C4-2B (cell line): ENCODE measurements at regions not wholly inside any gene's neighbourhood (a gene's known extent, or its start where the extent isn't known, plus 50 kb on each side); places are given as distances from the start of the nearest gene placed in this dataset.

ENCODE experiments used
- H3K27ac ChIP-seq: fragments of 450-650 bp; 2 replicates; pipeline ENCODE4 v1.5.1; 2017
- CTCF ChIP-seq: fragments of 450-650 bp; conservative IDR thresholded peaks from 2 replicates; pipeline ENCODE4 v1.5.1; 2017; ENCODE audit warnings: mild to moderate bottlenecking
- ZFX ChIP-seq: fragments of 450-650 bp; IDR thresholded peaks from 2 replicates; pipeline ENCODE4 v1.6.1; 2017

GRCh38 chr4:13036841-13037240 is 447.3 kb downstream of the RAB28 start:
- no peak overlapping the region for H3K27ac ChIP-seq
- no peak for TF ChIP-seq ZFX
- TF ChIP-seq CTCF, result no peak

DNA sequence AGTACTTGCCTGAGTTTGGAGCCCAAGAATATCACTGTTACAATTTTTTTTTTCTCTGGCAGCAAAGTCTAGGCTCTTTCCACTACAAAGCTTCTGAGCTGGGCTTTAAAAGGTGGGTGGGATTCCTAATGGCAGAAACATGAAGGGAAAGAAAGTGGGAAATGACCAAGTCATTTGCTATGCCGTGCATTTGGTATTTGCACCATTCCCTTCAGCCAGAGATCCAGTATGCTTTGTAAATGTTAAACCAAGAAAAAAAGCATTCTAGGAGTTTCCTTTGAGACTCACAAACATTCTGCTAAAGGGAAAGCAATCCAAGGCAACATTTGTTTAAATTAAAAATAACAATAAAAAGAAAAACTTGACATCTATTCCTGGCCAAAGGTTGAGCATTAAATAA is 451.2 kb downstream of the RAB28 start:
- TF ChIP-seq ZFX, result no peak
- no peak for TF ChIP-seq CTCF

DNA sequence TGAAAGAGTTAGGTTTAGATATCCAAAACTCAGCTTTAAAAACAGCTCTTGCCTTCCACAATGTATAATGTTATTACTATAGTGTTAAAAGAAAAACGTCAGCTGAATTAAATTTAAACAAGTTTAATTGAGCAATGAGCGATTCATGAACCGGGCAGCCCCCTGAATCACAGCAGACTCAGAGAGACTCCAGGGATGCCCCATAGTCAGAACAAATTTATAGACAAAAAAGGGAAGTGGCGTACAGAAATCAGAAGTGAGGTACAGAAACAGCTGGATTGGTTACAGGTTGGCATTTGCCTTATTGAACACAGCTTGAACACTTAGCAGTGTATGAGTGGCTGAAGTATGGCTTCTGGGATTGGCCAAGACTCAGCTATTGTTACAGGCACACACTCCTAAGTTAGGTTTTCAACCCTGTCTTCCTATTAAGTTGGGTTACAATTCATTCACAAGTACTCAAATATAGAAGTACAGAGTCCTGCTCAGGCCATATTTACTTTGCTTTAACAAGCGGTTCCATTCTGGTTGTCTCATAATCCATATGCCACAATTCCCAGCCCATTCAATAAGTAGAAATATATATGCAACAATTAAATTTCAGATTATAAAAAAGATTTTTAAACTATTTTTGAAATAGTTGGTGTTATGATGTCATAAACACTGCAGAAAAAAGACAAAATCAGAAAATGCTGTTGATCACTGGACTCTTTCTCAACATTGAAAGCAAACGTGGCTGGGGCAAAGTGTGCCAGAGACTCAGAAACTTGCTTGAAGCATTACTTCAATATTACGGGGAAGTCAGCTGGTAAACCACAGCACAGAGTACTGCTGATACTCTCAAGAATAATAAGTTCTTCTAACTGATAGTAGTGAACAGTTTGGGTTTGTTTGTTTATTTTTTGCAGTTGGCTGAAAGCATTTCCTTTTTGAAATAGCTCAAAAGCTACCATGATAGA is 459.7 kb downstream of the RAB28 start:
- TF ChIP-seq ZFX, result no peak
- TF ChIP-seq CTCF, result no peak
- no peak overlapping the region for H3K27ac ChIP-seq

More for the DNA sequence above, 451.2 kb downstream of the RAB28 start:
- H3K27ac ChIP-seq, result no peak overlapping the region

- TF ChIP-seq CTCF (no peak), ZFX (no peak)
- H3K27ac ChIP-seq, result no peak overlapping the region
These were observed 476.2 kb downstream of the RAB28 start for GRCh38 chr4:13007802-13008470.

DNA sequence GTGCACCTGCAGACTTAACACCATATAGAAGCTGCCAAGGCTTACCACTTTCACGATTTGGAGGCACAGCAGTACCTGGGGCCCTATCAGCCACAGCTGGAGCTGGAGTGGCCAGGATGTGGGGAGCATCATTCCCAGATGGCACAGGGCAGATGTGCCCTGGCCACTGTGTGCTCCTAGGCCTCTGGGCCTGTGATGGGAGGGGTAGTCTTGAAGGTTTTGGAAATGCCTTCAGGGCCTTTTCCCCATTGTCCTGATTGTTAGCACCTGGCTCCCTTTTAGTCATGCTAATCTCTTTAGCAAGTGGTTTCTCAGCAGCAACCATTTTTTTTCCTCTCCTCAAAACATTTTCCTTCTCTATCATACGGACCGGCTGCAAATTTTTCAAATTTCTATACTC is 490.2 kb downstream of the RAB28 start:
- no peak overlapping the region for H3K27ac ChIP-seq
- TF ChIP-seq ZFX, result no peak
- no peak for TF ChIP-seq CTCF

DNA sequence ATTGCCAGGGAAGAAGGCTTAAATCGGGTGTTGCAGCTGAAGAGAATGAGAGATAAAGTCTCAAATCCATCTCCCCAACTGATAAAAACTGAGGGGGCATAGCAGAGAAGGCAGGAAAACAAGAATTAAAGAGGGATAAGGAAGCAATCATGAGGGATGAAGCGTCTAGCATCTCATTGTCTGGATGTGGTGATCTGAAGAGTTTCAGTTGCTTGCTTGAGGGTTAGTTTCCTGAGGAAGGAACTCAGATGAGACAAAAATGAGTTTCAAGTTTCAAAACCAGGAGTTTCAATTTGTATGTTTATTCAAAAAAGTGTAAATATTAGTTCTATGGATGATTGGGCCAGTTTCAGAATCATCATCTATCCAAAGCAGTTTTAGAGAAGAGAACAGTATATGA is 496.9 kb downstream of the RAB28 start:
- no peak overlapping the region for H3K27ac ChIP-seq
- TF ChIP-seq ZFX (no peak), CTCF (no peak)

- H3K27ac ChIP-seq, result no peak overlapping the region
- TF ChIP-seq CTCF (no peak), ZFX (no peak)
These were observed 504.3 kb downstream of the RAB28 start for GRCh38 chr4:12979797-12980196.
